Esophagus (tissue), 2 donors: ENCODE measurements at regions not wholly inside any gene's neighbourhood (a gene's known extent, or its start where the extent isn't known, plus 50 kb on each side); places are given as distances from the start of the nearest gene placed in this dataset.

ENCODE experiments used
- H3K27ac ChIP-seq, 2 donors: one replicate each; pipeline ENCODE4 v1.5.1; 2013; ENCODE audit warnings: low read depth in 2 of 2, mild to moderate bottlenecking in 2 of 2, inconsistent platforms in 1 of 2, low read length in 1 of 2, moderate library complexity in 1 of 2
- H3K27me3 ChIP-seq, 2 donors: one replicate each; pipeline ENCODE4 v1.6.1; 2013; ENCODE audit warnings: low read length in 2 of 2, control low read depth in 1 of 2, mild to moderate bottlenecking in 1 of 2; ENCODE audit not compliant: insufficient read depth in 2 of 2, control insufficient read depth in 1 of 2
- H3K36me3 ChIP-seq, 2 donors: one replicate each; pipeline ENCODE4 v1.6.1; 2013; ENCODE audit warnings: low read length in 1 of 2; ENCODE audit not compliant: control insufficient read depth in 2 of 2, insufficient read depth in 2 of 2
- H3K4me1 ChIP-seq, 2 donors: one replicate each; pipeline ENCODE4 v1.6.1; 2013; ENCODE audit warnings: low read length in 1 of 2; ENCODE audit not compliant: control insufficient read depth in 2 of 2, insufficient read depth in 2 of 2
- H3K4me3 ChIP-seq, 2 donors: one replicate each; pipeline ENCODE4 v1.5.1; 2013; ENCODE audit warnings: low read length in 2 of 2, mild to moderate bottlenecking in 2 of 2, low read depth in 1 of 2, moderate library complexity in 1 of 2
- H3K9me3 ChIP-seq, 2 donors: one replicate each; pipeline ENCODE4 v1.6.1; 2013; ENCODE audit warnings: mild to moderate bottlenecking in 2 of 2, low read depth in 1 of 2, low read length in 1 of 2, moderate library complexity in 1 of 2; ENCODE audit not compliant: control insufficient read depth in 2 of 2, insufficient read depth in 1 of 2
- WGBS, 2 donors: extraction: QIAGEN DNeasy Blood & Tissue Kit; methylation state at CpG; one replicate each; pipeline ENCODE4 v1.1.7; 2013; 5-methylcytosine and 5-hydroxymethylcytosine counted together
- donor health status: healthy with polysubstance abuse.
- donor health status: Bipolar disorder and iron deficiency.

GRCh38 chr3:70527026-70527425, 214.6 kb upstream of the MDFIC2 start:
- no peaks in the 10 kb centered on the region for H3K4me1 ChIP-seq
- no peaks in the 10 kb centered on the region for H3K36me3 ChIP-seq
- H3K27me3 ChIP-seq = no peaks in the 10 kb centered on the region
- H3K27ac ChIP-seq = no peak overlapping the region
- WGBS, 2 donors = 65% methylated on average over 8 of the region's 8 CpGs
- H3K4me3 ChIP-seq = no peak overlapping the region
- H3K9me3 ChIP-seq = no peaks in the 10 kb centered on the region

GRCh38 chr3:70519913-70520659, 207.6 kb upstream of the MDFIC2 start:
- Histone ChIP-seq H3K9me3 (no peaks in the 10 kb centered on the region), H3K4me3 (no peak overlapping the region), H3K36me3 (no peaks in the 10 kb centered on the region), H3K4me1 (no peaks in the 10 kb centered on the region), H3K27ac (no peak overlapping the region), H3K27me3 (no peaks in the 10 kb centered on the region)
- whole genome bisulfite sequencing, 2 donors = 81 to 87% methylated on average over 3 of the region's 3 CpGs

GRCh38 chr3:70519026-70519425, 206.6 kb upstream of the MDFIC2 start:
- Histone ChIP-seq H3K9me3 (no peaks in the 10 kb centered on the region), H3K4me3 (no peak overlapping the region), H3K27ac (no peak overlapping the region), H3K4me1 (no peaks in the 10 kb centered on the region), H3K36me3 (no peaks in the 10 kb centered on the region), H3K27me3 (no peaks in the 10 kb centered on the region)
- WGBS, 2 donors = 78 to 82% methylated on average over 4 of the region's 4 CpGs

GRCh38 chr3:70518356-70518755, 205.9 kb upstream of the MDFIC2 start:
- Histone ChIP-seq H3K9me3 (no peaks in the 10 kb centered on the region), H3K4me3 (no peak overlapping the region), H3K4me1 (no peaks in the 10 kb centered on the region), H3K36me3 (no peaks in the 10 kb centered on the region), H3K27ac (no peak overlapping the region), H3K27me3 (no peaks in the 10 kb centered on the region)
- 62 to 76% methylated on average over 5 of the region's 5 CpGs for whole genome bisulfite sequencing, 2 donors

GRCh38 chr3:70517124-70517890, 204.9 kb upstream of the MDFIC2 start:
- no peaks in the 10 kb centered on the region for H3K9me3 ChIP-seq
- H3K27me3 ChIP-seq = no peaks in the 10 kb centered on the region
- WGBS, 2 donors = 66 to 70% methylated on average over 3 of the region's 3 CpGs
- no peaks in the 10 kb centered on the region for H3K36me3 ChIP-seq
- H3K4me1 ChIP-seq = no peaks in the 10 kb centered on the region
- H3K27ac ChIP-seq = no peak overlapping the region
- H3K4me3 ChIP-seq = no peak overlapping the region

GRCh38 chr3:70516076-70516475, 203.6 kb upstream of the MDFIC2 start:
- Histone ChIP-seq H3K27ac (no peak overlapping the region), H3K4me3 (no peak overlapping the region), H3K4me1 (no peaks in the 10 kb centered on the region), H3K36me3 (no peaks in the 10 kb centered on the region), H3K27me3 (no peaks in the 10 kb centered on the region), H3K9me3 (no peaks in the 10 kb centered on the region)
- 54 to 76% methylated on average over 4 of the region's 4 CpGs for WGBS, 2 donors

- H3K4me1 ChIP-seq = no peaks in the 10 kb centered on the region
- 50 to 66% methylated on average over 4 of the region's 4 CpGs for WGBS, 2 donors
- no peaks in the 10 kb centered on the region for H3K9me3 ChIP-seq
- H3K4me3 ChIP-seq = no peak overlapping the region
- no peaks in the 10 kb centered on the region for H3K27me3 ChIP-seq
- no peaks in the 10 kb centered on the region for H3K36me3 ChIP-seq
- H3K27ac ChIP-seq = no peak overlapping the region
Observed at GRCh38 chr3:70507486-70507885, 195.0 kb upstream of the MDFIC2 start.

GRCh38 chr3:70506775-70507174, 194.3 kb upstream of the MDFIC2 start:
- Histone ChIP-seq H3K4me3 (no peak overlapping the region), H3K27ac (no peak overlapping the region), H3K36me3 (no peaks in the 10 kb centered on the region), H3K27me3 (no peaks in the 10 kb centered on the region), H3K9me3 (no peaks in the 10 kb centered on the region), H3K4me1 (no peaks in the 10 kb centered on the region)
- 86 to 88% methylated on average over 5 of the region's 5 CpGs for WGBS, 2 donors

- no peak overlapping the region for H3K27ac ChIP-seq
- H3K27me3 ChIP-seq = no peaks in the 10 kb centered on the region
- H3K9me3 ChIP-seq = no peaks in the 10 kb centered on the region
- H3K4me1 ChIP-seq = no peaks in the 10 kb centered on the region
- H3K36me3 ChIP-seq = no peaks in the 10 kb centered on the region
- H3K4me3 ChIP-seq = no peak overlapping the region
- 56 to 65% methylated on average over 3 of the region's 3 CpGs for WGBS, 2 donors
Observed at GRCh38 chr3:70501561-70501960, 189.1 kb upstream of the MDFIC2 start.

GRCh38 chr3:70488816-70489215, 176.4 kb upstream of the MDFIC2 start:
- Histone ChIP-seq H3K27ac (no peak overlapping the region), H3K9me3 (no peaks in the 10 kb centered on the region), H3K27me3 (no peaks in the 10 kb centered on the region), H3K4me3 (no peak overlapping the region), H3K4me1 (no peaks in the 10 kb centered on the region), H3K36me3 (no peaks in the 10 kb centered on the region)
- 33 to 41% methylated on average over 7 of the region's 7 CpGs for WGBS, 2 donors
